ENCODE measurements at regions not wholly inside any gene's neighbourhood (a gene's known extent, or its start where the extent isn't known, plus 50 kb on each side); places are given as distances from the start of the nearest gene placed in this dataset.

DNA sequence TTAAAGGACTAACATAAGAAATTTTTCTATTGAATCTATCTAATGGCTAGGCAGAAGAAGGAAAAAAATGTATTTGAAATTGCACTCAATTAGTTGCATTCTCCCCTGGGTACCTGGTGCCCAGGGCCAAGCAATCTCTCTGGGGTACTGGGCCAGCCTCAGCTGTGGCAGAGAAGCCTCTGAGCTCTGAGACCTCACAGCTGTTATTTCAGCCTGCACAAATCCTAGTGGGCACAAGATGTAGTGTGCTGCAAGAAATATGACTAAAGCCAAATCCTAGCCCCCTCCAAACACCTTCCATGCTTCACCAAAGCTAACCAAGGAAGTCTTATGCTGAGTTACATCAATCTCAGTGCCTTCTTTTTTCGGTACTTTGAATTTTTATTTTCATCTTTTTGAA lies 478.4 kb downstream of the STK39 start:
- intact Hi-C loops (cut with DNase I), result no loop called here
- Histone ChIP-seq H3K9me3 (peaks cover 0 to 4% of the 10 kb centered on the region in 2 donors), H3K36me3 (no peaks in the 10 kb centered on the region), H3K27me3 (no peaks in the 10 kb centered on the region), H3K4me3 (no peak overlapping the region), H3K4me1 (no peaks in the 10 kb centered on the region), H3K27ac (no peak overlapping the region)
- no peak for DNase-seq (ENCODE audit: low spot score in 2 of 2)
- no peak for TF ChIP-seq CTCF (IDR thresholded peaks at IDR 0.05)

DNA sequence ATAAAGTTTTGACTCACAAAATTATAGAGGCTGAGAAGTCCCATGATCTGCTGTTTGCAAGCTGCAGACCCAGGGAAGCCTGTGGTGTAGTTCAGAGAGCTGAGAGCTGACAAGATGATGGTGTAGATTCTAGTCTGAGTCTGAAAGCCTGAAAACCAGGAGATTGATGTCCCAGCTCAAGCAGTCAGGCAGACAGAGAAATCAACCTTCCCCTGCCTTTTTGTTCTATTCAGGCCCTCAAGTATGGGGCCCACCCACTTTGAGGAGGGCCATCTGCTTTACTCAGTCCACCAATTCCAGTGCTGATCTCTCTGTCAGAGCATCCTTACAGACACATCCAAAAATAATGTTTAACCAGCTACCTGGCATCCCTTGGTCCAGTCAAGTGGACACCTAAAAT lies 479.6 kb downstream of the STK39 start:
- H3K9me3 ChIP-seq, result peaks cover 0 to 4% of the 10 kb centered on the region in 2 donors
- no peak overlapping the region for H3K4me3 ChIP-seq
- DNase-seq (ENCODE audit: low spot score in 2 of 2), result no peak
- no peaks in the 10 kb centered on the region for H3K36me3 ChIP-seq
- H3K4me1 ChIP-seq, result no peaks in the 10 kb centered on the region
- intact Hi-C loops (cut with DNase I), result no loop called here
- no peak for TF ChIP-seq CTCF (IDR thresholded peaks at IDR 0.05)
- H3K27ac ChIP-seq, result no peak overlapping the region
- no peaks in the 10 kb centered on the region for H3K27me3 ChIP-seq

DNA sequence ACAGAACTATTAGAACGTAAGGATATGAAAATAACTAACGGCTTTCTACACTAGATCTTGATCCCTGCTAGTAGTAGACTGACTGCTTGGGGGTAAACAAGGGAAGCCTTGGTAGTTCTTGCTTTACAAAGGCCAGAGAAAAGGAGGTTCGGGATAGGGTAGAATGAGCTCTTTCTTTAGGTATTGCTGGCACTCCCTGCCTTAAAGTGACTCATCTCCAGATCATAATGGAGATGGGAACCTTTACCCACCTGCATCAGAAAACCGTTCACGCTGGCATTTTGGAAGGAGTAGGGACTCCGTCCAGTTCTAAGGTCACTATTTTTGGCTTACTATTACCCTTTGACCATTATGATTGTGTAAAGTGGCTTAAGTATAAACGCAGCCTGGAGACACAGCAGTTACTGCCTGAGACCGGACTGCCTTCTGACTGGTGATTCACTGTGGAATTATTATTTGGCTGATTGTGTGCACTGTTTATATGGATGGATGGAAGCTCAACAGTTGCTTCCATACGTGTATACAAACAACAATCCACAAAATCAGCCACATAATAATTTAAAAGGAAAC lies 482.5 kb downstream of the STK39 start:
- intact Hi-C loops (cut with DNase I), result no loop called here
- TF ChIP-seq CTCF (IDR thresholded peaks at IDR 0.05), result no peak
- H3K4me3 ChIP-seq, result no peak overlapping the region
- H3K9me3 ChIP-seq, result peaks cover 0 to 4% of the 10 kb centered on the region in 2 donors
- no peaks in the 10 kb centered on the region for H3K27me3 ChIP-seq
- H3K27ac ChIP-seq, result no peak overlapping the region
- no peaks in the 10 kb centered on the region for H3K4me1 ChIP-seq
- H3K36me3 ChIP-seq, result no peaks in the 10 kb centered on the region
- DNase-seq (ENCODE audit: low spot score in 2 of 2), result no peak

- DNase-seq (ENCODE audit: low spot score in 2 of 2), result no peak
- H3K36me3 ChIP-seq, result no peaks in the 10 kb centered on the region
- no peak overlapping the region for H3K4me3 ChIP-seq
- H3K9me3 ChIP-seq, result peaks cover 0 to under 1% of the 10 kb centered on the region in 2 donors
- H3K27ac ChIP-seq, result no peak overlapping the region
- no peaks in the 10 kb centered on the region for H3K27me3 ChIP-seq
- intact Hi-C loops (cut with DNase I), result no loop called here
- H3K4me1 ChIP-seq, result no peaks in the 10 kb centered on the region
- TF ChIP-seq CTCF (IDR thresholded peaks at IDR 0.05), result no peak
Measured at GRCh38 chr2:167761465-167762136, 485.8 kb downstream of the STK39 start.

- no peak overlapping the region for H3K27ac ChIP-seq
- intact Hi-C loops (cut with DNase I), result no loop called here
- H3K36me3 ChIP-seq, result no peaks in the 10 kb centered on the region
- no peak for DNase-seq (ENCODE audit: low spot score in 2 of 2)
- no peak overlapping the region for H3K4me3 ChIP-seq
- no peak for TF ChIP-seq CTCF (IDR thresholded peaks at IDR 0.05)
- no peaks in the 10 kb centered on the region for H3K4me1 ChIP-seq
- H3K9me3 ChIP-seq, result no peaks in the 10 kb centered on the region
- no peaks in the 10 kb centered on the region for H3K27me3 ChIP-seq
Measured at GRCh38 chr2:167759531-167759930, 487.9 kb downstream of the STK39 start.
